Esophagus squamous epithelium (tissue), 5 donors: ENCODE measurements at regions not wholly inside any gene's neighbourhood (a gene's known extent, or its start where the extent isn't known, plus 50 kb on each side); places are given as distances from the start of the nearest gene placed in this dataset.

ENCODE experiments used
- DNase-seq: peaks from one replicate; lab custom pipeline; 2025; lab: John Stamatoyannopoulos, UW
- H3K27ac ChIP-seq, 4 donors: fragments of 200-600 bp; sonication (generic); one replicate each; pipeline ENCODE4 v1.5.1; 2016 to 2019; ENCODE audit warnings: mild to moderate bottlenecking in 1 of 4
- H3K27me3 ChIP-seq, 4 donors: fragments of 200-600 bp; sonication (generic); 1 replicate in 3 of 4; 2 replicates in 1 of 4; pipeline versions ENCODE4 v1.5.1 to v1.6.0; 2017 to 2021; ENCODE audit warnings: antibody characterized with exemption in 1 of 4
- H3K36me3 ChIP-seq, 3 donors: fragments of 200-600 bp; sonication (generic); one replicate each; pipeline ENCODE4 v1.5.1; 2016 to 2019
- H3K4me1 ChIP-seq, 3 donors: fragments of 200-600 bp; sonication (generic); one replicate each; pipeline ENCODE4 v1.5.1; 2017 to 2019
- H3K4me3 ChIP-seq, 4 donors: fragments of 200-600 bp; sonication (generic); 1 replicate in 3 of 4; 2 replicates in 1 of 4; pipeline ENCODE4 v1.5.1; 2016 to 2019; ENCODE audit warnings: mild to moderate bottlenecking in 2 of 4, moderate library complexity in 1 of 4
- H3K9me3 ChIP-seq, 3 donors: fragments of 200-600 bp; sonication (generic); one replicate each; pipeline ENCODE4 v1.5.1; 2016 to 2019
- CTCF ChIP-seq, 6 experiments: fragments of 450-650 bp in 4 of 6; fragments of 200-600 bp in 2 of 6; sonication (generic) in 2 of 6; IDR thresholded peaks; one replicate each; pipeline ENCODE4 v1.5.1; 2016 to 2019; ENCODE audit warnings: antibody characterized with exemption in 6 of 6, mild to moderate bottlenecking in 4 of 6, moderate library complexity in 4 of 6
- POLR2A ChIP-seq, 4 donors: fragments of 450-650 bp; IDR thresholded peaks; one replicate each; pipeline ENCODE4 v1.6.1; 2017; ENCODE audit warnings: antibody characterized with exemption in 4 of 4, mild to moderate bottlenecking in 4 of 4, moderate library complexity in 3 of 4
- WGBS, 2 donors: methylation state at CpG; one replicate each; pipeline ENCODE4 v1.1.5; 2018; 5-methylcytosine and 5-hydroxymethylcytosine counted together
- intact Hi-C: fragments of 100-400 bp; cut with DNase I; formaldehyde crosslinking; loops from one replicate; pipeline ENCODE4 v1.15.0; 2022
- donor health status: DM: yes; HTN: yes; CAD: no.

- Histone ChIP-seq H3K36me3 (no peaks in the 10 kb centered on the region), H3K27ac (no peak overlapping the region), H3K9me3 (no peaks in the 10 kb centered on the region), H3K4me3 (no peak overlapping the region), H3K27me3 (peaks cover 0 to 10% (median 0%) of the 10 kb centered on the region in 4 donors), H3K4me1 (no peaks in the 10 kb centered on the region)
- intact Hi-C loops = no loop called here
- WGBS, 2 donors = 78 to 89% methylated on average over 3 of the region's 3 CpGs
- TF ChIP-seq POLR2A (IDR thresholded peaks at IDR 0.05) (no peak), CTCF (IDR thresholded peaks at IDR 0.05) (no peak)
- no peak for DNase-seq
Measured at GRCh38 chr17:5747276-5747675, 163.0 kb upstream of the NLRP1 start.

GRCh38 chr17:5747964-5748363 is 163.7 kb upstream of the NLRP1 start:
- intact Hi-C loops = no loop called here
- no peak for DNase-seq
- peaks cover 0 to 13% (median 0%) of the 10 kb centered on the region in 4 donors for H3K27me3 ChIP-seq
- H3K9me3 ChIP-seq = no peaks in the 10 kb centered on the region
- H3K4me1 ChIP-seq = no peaks in the 10 kb centered on the region
- no peak overlapping the region for H3K4me3 ChIP-seq
- 71 to 79% methylated on average over 2 to 4 of the region's 4 CpGs for WGBS, 2 donors
- no peaks in the 10 kb centered on the region for H3K36me3 ChIP-seq
- TF ChIP-seq CTCF (IDR thresholded peaks at IDR 0.05) = no peak
- TF ChIP-seq POLR2A (IDR thresholded peaks at IDR 0.05) = no peak
- H3K27ac ChIP-seq = no peak overlapping the region

GRCh38 chr17:5753421-5753820 is 169.1 kb upstream of the NLRP1 start:
- Histone ChIP-seq H3K36me3 (no peaks in the 10 kb centered on the region), H3K9me3 (no peaks in the 10 kb centered on the region), H3K27me3 (peaks cover 0 to 52% (median 0%) of the 10 kb centered on the region in 4 donors), H3K4me3 (no peak overlapping the region), H3K27ac (no peak overlapping the region), H3K4me1 (no peaks in the 10 kb centered on the region)
- no peak for DNase-seq
- TF ChIP-seq POLR2A (IDR thresholded peaks at IDR 0.05) (no peak), CTCF (IDR thresholded peaks at IDR 0.05) (no peak)
- WGBS, 2 donors = 48 to 70% methylated on average over 1 of the region's 2 CpGs
- intact Hi-C loops = no loop called here

GRCh38 chr17:5757314-5757907 is 173.1 kb upstream of the NLRP1 start:
- Histone ChIP-seq H3K4me1 (peaks cover 0 to 5% (median 0%) of the 10 kb centered on the region in 3 donors), H3K27ac (no peak overlapping the region), H3K4me3 (no peak overlapping the region), H3K9me3 (no peaks in the 10 kb centered on the region), H3K36me3 (no peaks in the 10 kb centered on the region), H3K27me3 (peaks cover 0 to 68% (median 0%) of the 10 kb centered on the region in 4 donors)
- DNase-seq = no peak
- 55 to 80% methylated on average over 4 to 6 of the region's 8 CpGs for WGBS, 2 donors
- intact Hi-C loops = no loop called here
- TF ChIP-seq CTCF (IDR thresholded peaks at IDR 0.05) (no peak), POLR2A (IDR thresholded peaks at IDR 0.05) (no peak)

- Histone ChIP-seq H3K27ac (no peak overlapping the region), H3K4me3 (no peak overlapping the region), H3K4me1 (peaks cover 0 to 5% (median 0%) of the 10 kb centered on the region in 3 donors), H3K36me3 (no peaks in the 10 kb centered on the region), H3K27me3 (peaks cover 0 to 76% (median 0%) of the 10 kb centered on the region in 4 donors), H3K9me3 (no peaks in the 10 kb centered on the region)
- intact Hi-C loops = no loop called here
- no peak for TF ChIP-seq POLR2A (IDR thresholded peaks at IDR 0.05)
- no peak for TF ChIP-seq CTCF (IDR thresholded peaks at IDR 0.05)
- no peak for DNase-seq
Measured at GRCh38 chr17:5758651-5759050, 174.3 kb upstream of the NLRP1 start.
